Epithelial cell of esophagus (primary cell): ENCODE measurements at regions not wholly inside any gene's neighbourhood (a gene's known extent, or its start where the extent isn't known, plus 50 kb on each side); places are given as distances from the start of the nearest gene placed in this dataset.
A peak's percentile ranks its signal among the peaks of the same experiment; 100 is the strongest.

Experiments used
- DNase-seq: peaks from one replicate; pipeline ENCODE4 v3.0.0; 2010; ENCODE audit warnings: low read depth
- H3K4me3 ChIP-seq: 2 replicates; pipeline ENCODE4 v1.5.1; 2011; ENCODE audit warnings: mild to moderate bottlenecking, low read length, control low read depth
- CTCF ChIP-seq: IDR thresholded peaks from 2 replicates; pipeline ENCODE4 v1.5.1; 2011; ENCODE audit warnings: low read depth, mild to moderate bottlenecking, low read length, control low read depth, inconsistent platforms; ENCODE audit not compliant: insufficient read depth; ENCODE audit errors: missing control alignments

DNA sequence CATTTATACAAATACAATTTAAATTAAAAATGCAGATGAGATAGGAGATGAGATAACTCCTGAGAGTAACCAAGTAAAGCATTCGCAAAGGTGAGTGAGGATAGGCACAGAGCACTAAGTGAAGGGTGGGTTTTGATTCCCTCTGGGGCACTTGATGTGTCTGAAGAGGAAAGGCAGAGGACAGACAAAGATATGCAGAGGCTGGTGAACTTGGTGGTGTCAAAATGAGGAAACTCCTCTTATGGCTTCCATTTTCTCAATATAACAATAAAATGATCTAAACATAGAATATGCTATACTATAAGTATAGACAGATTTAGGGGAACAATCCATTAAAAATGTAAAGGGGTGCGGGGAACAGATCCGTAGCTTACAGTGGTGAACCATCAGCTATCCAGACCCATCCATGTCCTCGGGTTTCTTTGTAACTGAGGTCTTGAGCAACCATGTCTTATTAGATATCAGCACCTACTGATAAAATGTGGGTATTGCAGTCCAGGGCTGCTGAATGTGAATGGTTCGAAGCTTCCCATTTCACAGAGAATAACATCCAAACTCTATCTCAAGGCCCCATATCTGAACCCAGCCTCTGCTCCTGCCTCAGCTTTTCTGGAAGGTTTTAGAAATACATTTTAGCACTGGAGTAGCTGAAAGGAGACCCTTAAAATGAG, 73.9 kb upstream of the SLC10A2 start:
- peak; percentile 64 for DNase-seq
- TF ChIP-seq CTCF, result peak; percentile 86
- H3K4me3 ChIP-seq, result no peak overlapping the region

- DNase-seq, result no peak
- TF ChIP-seq CTCF, result no peak
- no peak overlapping the region for H3K4me3 ChIP-seq
Observed at GRCh38 chr13:103134271-103134670, 68.1 kb upstream of the SLC10A2 start.

- no peak for TF ChIP-seq CTCF
- H3K4me3 ChIP-seq, result no peak overlapping the region
- no peak for DNase-seq
Observed at GRCh38 chr13:103133556-103133955, 67.3 kb upstream of the SLC10A2 start.

DNA sequence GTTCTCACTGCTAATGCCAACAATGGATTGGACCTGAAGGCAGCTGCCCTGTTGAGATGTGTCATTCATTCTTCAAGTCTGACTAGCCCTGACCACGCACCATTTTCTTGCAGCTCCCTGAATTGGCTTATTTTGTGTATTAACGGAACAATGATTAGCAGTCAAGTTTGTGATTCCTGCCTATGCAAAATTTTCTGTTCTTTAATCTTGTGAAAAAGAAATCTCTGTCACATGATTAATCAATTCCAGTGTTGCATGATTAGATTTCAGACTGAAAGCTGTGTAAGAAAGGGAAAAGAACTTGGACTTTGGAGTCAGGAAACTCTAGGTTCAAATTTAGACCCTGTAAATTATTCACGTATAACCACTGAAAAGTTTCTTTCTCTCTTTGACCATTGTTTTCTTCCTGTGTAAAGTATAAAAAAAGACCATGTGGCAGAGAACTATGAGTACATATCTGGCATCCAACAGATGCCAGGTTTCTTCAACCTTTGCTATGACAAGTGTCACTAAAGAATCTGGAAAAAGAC, 64.5 kb upstream of the SLC10A2 start:
- no peak for TF ChIP-seq CTCF
- peak; percentile 56 for DNase-seq
- H3K4me3 ChIP-seq, result no peak overlapping the region

DNA sequence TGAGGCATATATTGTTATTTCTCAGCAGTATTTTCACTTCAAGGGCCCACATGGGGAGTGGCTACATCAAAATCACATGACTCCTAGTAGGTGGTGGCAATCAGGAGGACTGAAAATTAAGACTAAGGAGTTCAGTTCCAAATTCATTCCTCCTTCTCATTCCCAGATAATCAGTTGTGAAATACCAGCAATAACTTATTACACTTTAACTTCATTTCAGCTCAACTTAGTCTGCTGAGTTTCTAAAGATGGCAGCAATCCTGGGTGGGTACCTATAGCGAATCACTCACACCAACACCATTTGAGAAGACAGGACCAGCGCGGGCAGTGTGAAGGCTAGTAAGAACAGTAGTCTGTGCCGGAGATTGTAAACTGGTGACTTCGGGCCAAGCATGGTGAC, 63.9 kb upstream of the SLC10A2 start:
- no peak for DNase-seq
- no peak overlapping the region for H3K4me3 ChIP-seq
- TF ChIP-seq CTCF, result no peak
